Endothelial cell of umbilical vein (primary cell): ENCODE measurements at regions not wholly inside any gene's neighbourhood (a gene's known extent, or its start where the extent isn't known, plus 50 kb on each side); places are given as distances from the start of the nearest gene placed in this dataset.

ENCODE experiments used
- BruUV-seq: library from RNA; stranded (reverse); fragments of 400-500 nt; replicated peaks from 2 replicates; lab custom pipeline; 2021; lab: Mats Ljungman, UMichigan
- CTCF ChIA-PET: fragments of 300-600, 350-600 bp; sonication (Branson Sonifier 250); formaldehyde crosslinking; loops from one replicate; lab custom pipeline; 2021; ENCODE audit warnings: antibody characterized with exemption, inconsistent platforms; lab: Charles Lee
- POLR2A ChIA-PET: fragments of 300-600, 350-600 bp; sonication (Branson Sonifier 250); formaldehyde crosslinking; loops from one replicate; lab custom pipeline; 2021; ENCODE audit warnings: antibody characterized with exemption, inconsistent platforms; lab: Charles Lee
- DNase-seq: peaks from one replicate; pipeline ENCODE4 v3.0.0-alpha.2; 2011; ENCODE audit warnings: low read depth, low spot score
- FAIRE-seq: peaks from 2 replicates; lab custom pipeline; 2011; peaks lifted over from hg19 to GRCh38; lab: Jason Lieb, UNC
- H2AFZ ChIP-seq: 2 replicates; pipeline ENCODE4 v1.6.0; 2012; ENCODE audit warnings: low read depth, low read length, control low read depth, inconsistent platforms
- H3K27ac ChIP-seq: 2 replicates; pipeline ENCODE4 v1.5.1; 2011; ENCODE audit warnings: low read depth, mild to moderate bottlenecking, control low read depth, low read length, moderate library complexity; ENCODE audit not compliant: insufficient read depth
- H3K27me3 ChIP-seq, 2 experiments: 2 replicates each; pipeline versions ENCODE4 v1.6.0 to v1.6.1; 2011; ENCODE audit warnings: low read length in 2 of 2, mixed read lengths in 1 of 2; ENCODE audit not compliant: control insufficient read depth in 2 of 2, insufficient read depth in 2 of 2
- H3K36me3 ChIP-seq, 2 experiments: 2 replicates in 1 of 2; 3 replicates in 1 of 2; pipeline ENCODE4 v1.5.1; 2011; ENCODE audit warnings: low read length in 2 of 2, mild to moderate bottlenecking in 1 of 2, moderate library complexity in 1 of 2; ENCODE audit not compliant: control insufficient read depth in 2 of 2, insufficient read depth in 2 of 2; ENCODE audit errors: extremely low read depth in 1 of 2
- H3K4me1 ChIP-seq: 3 replicates; pipeline ENCODE4 v1.5.1; 2011; ENCODE audit warnings: mild to moderate bottlenecking, low read length; ENCODE audit not compliant: control insufficient read depth, insufficient read depth; ENCODE audit errors: extremely low read depth
- H3K4me2 ChIP-seq: 2 replicates; pipeline ENCODE4 v1.6.1; 2011; ENCODE audit warnings: low read length, control low read depth, mixed read lengths; ENCODE audit not compliant: insufficient read depth
- H3K4me3 ChIP-seq, 3 experiments: fragments of 200-600 bp in 1 of 3; sonication (generic), shearing (Covaris generic) in 1 of 3; replicated peaks in 1 of 3; 2 replicates each; pipeline ENCODE4 v1.5.1; 2011 to 2016; ENCODE audit warnings: control low read depth in 3 of 3, low read length in 3 of 3, mild to moderate bottlenecking in 2 of 3, inconsistent platforms in 1 of 3, low read depth in 1 of 3, moderate library complexity in 1 of 3; ENCODE audit not compliant: insufficient read depth in 1 of 3
- H3K79me2 ChIP-seq: 2 replicates; pipeline ENCODE4 v1.6.0; 2012; ENCODE audit warnings: low read length, inconsistent platforms; ENCODE audit not compliant: control insufficient read depth, insufficient read depth
- H3K9ac ChIP-seq: replicated peaks from 2 replicates; pipeline ENCODE3; 2011; ENCODE audit warnings: low read length, control low read depth; ENCODE audit not compliant: insufficient read depth; ENCODE audit errors: extremely low read depth
- H3K9me1 ChIP-seq: replicated peaks from 3 replicates; pipeline ENCODE4 v1.6.0; 2011; ENCODE audit warnings: mild to moderate bottlenecking, low read length; ENCODE audit not compliant: control insufficient read depth, insufficient read depth; ENCODE audit errors: extremely low read depth
- H3K9me3 ChIP-seq: replicated peaks from 2 replicates; pipeline ENCODE4 v1.5.1; 2012; ENCODE audit warnings: low read length, inconsistent platforms; ENCODE audit not compliant: control insufficient read depth, insufficient read depth
- H4K20me1 ChIP-seq: replicated peaks from 2 replicates; pipeline ENCODE3; 2011; ENCODE audit warnings: mild to moderate bottlenecking, low read length; ENCODE audit not compliant: control insufficient read depth, insufficient read depth; ENCODE audit errors: extremely low read depth
- EZH2 ChIP-seq: IDR thresholded peaks from 2 replicates; pipeline ENCODE4 v1.6.1; 2012; ENCODE audit warnings: borderline replicate concordance, low read depth, mild to moderate bottlenecking, moderate library complexity, low read length, inconsistent platforms; ENCODE audit not compliant: severe bottlenecking
- FOS ChIP-seq: IDR thresholded peaks from 2 replicates; pipeline ENCODE4 v1.6.1; 2011; ENCODE audit warnings: mild to moderate bottlenecking, low read length, moderate library complexity, borderline replicate concordance; ENCODE audit not compliant: insufficient read depth
- GATA2 ChIP-seq: IDR thresholded peaks from 2 replicates; pipeline ENCODE4 v1.7.0; 2011; ENCODE audit warnings: low read depth, mild to moderate bottlenecking, moderate library complexity, mixed read lengths, low read length; ENCODE audit not compliant: insufficient read length, insufficient read depth
- JUN ChIP-seq: IDR thresholded peaks from 2 replicates; pipeline ENCODE4 v1.6.1; 2011; ENCODE audit warnings: borderline replicate concordance, low read depth; ENCODE audit not compliant: insufficient read length, insufficient read depth
- MYC ChIP-seq: IDR thresholded peaks from one replicate; pipeline ENCODE4 v1.6.1; 2011; ENCODE audit warnings: mild to moderate bottlenecking, low read depth, low read length
- POLR2A ChIP-seq: IDR thresholded peaks from 2 replicates; pipeline ENCODE4 v1.6.1; 2012; ENCODE audit warnings: low read depth, mild to moderate bottlenecking, control low read depth, low read length
- POLR2AphosphoS5 ChIP-seq: IDR thresholded peaks from 2 replicates; pipeline ENCODE4 v1.6.1; 2012; ENCODE audit warnings: low read depth, mild to moderate bottlenecking, control low read depth, low read length, moderate library complexity; ENCODE audit not compliant: insufficient read depth
- dilution Hi-C: fragments of 300-500 bp; cut with MboI; formaldehyde crosslinking; loops from one replicate; pipeline ENCODE4 v1.15.0; 2019; ENCODE audit warnings: low sequenced_read_pairs; ENCODE audit not compliant: extremely low pct_ligation_motif_present
- intact Hi-C: fragments of 100-400 bp; cut with micrococcal nuclease; formaldehyde crosslinking; loops from one replicate; pipeline ENCODE4 v1.10.0; 2022
- TF ChIP-seq, protein P1 (sequence below): IDR thresholded peaks from 2 replicates; pipeline ENCODE4 v1.6.1; 2011; ENCODE audit not compliant: insufficient read depth, insufficient read length
- TF ChIP-seq, protein P2 (sequence below), 2 donors: IDR thresholded peaks; 1 replicate in 1 of 2; 2 replicates in 1 of 2; pipeline ENCODE4 v1.5.1; 2011; ENCODE audit warnings: low read length in 2 of 2, mild to moderate bottlenecking in 2 of 2, moderate library complexity in 2 of 2, control low read depth in 1 of 2, inconsistent platforms in 1 of 2, low read depth in 1 of 2; ENCODE audit not compliant: insufficient read depth in 1 of 2; ENCODE audit errors: extremely low read depth in 1 of 2

DNA sequence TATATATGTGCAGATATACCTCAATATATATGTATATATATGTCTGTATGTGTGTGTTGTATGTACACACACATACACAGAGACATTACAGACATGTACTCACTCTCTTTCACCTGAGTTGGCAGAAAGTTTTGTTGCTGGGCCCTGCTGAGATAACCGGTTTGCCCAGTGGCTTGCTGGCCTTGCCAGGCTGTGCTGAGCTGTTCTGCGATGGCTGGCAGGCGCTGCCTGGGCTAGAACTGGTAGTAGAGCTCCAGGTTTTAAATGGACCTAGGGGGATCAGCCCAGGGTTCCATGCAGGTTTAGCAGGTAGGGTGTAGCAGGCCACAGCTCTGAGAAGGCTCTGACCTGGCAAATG, 394.3 kb downstream of the GADD45G start:
- dilution Hi-C loops (no loop called here), intact Hi-C loops (no loop called here)
- Histone ChIP-seq H3K36me3 (no peaks in the 10 kb centered on the region), H4K20me1 (no peaks in the 10 kb centered on the region), H3K79me2 (no peaks in the 10 kb centered on the region), H2AFZ (no peak overlapping the region), H3K9me3 (no peaks in the 10 kb centered on the region), H3K27ac (no peak overlapping the region), H3K9me1 (no peaks in the 10 kb centered on the region), H3K4me3 (no peak overlapping the region), H3K4me1 (no peaks in the 10 kb centered on the region), H3K27me3 (no peaks in the 10 kb centered on the region), H3K9ac (no peak overlapping the region), H3K4me2 (no peak overlapping the region)
- POLR2A ChIA-PET: no interaction called here
- no TSS peak for BruUV-seq
- FAIRE-seq (no peak), DNase-seq (no peak)
- TF ChIP-seq, protein P1, sequence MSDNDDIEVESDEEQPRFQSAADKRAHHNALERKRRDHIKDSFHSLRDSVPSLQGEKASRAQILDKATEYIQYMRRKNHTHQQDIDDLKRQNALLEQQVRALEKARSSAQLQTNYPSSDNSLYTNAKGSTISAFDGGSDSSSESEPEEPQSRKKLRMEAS: no peak
- TF ChIP-seq POLR2AphosphoS5 (no peak), EZH2 (no peak), FOS (no peak), JUN (no peak), MYC (no peak), POLR2A (no peak), GATA2 (no peak)
- TF ChIP-seq, protein P2, sequence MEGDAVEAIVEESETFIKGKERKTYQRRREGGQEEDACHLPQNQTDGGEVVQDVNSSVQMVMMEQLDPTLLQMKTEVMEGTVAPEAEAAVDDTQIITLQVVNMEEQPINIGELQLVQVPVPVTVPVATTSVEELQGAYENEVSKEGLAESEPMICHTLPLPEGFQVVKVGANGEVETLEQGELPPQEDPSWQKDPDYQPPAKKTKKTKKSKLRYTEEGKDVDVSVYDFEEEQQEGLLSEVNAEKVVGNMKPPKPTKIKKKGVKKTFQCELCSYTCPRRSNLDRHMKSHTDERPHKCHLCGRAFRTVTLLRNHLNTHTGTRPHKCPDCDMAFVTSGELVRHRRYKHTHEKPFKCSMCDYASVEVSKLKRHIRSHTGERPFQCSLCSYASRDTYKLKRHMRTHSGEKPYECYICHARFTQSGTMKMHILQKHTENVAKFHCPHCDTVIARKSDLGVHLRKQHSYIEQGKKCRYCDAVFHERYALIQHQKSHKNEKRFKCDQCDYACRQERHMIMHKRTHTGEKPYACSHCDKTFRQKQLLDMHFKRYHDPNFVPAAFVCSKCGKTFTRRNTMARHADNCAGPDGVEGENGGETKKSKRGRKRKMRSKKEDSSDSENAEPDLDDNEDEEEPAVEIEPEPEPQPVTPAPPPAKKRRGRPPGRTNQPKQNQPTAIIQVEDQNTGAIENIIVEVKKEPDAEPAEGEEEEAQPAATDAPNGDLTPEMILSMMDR (IDR thresholded peaks at IDR 0.05; ENCODE audit: extremely low read depth in 1 of 2, insufficient read depth in 1 of 2, low read depth in 1 of 2, low read length in 2 of 2): no peak
- CTCF ChIA-PET: interaction anchor here (2.2 to 2.4 kb wide), 2 partner anchors 396 to 401 kb away, joined by 9 to 10 read pairs; no protein-coding TSS in a partner anchor
